ENCODE measurements at regions not wholly inside any gene's neighbourhood (a gene's known extent, or its start where the extent isn't known, plus 50 kb on each side); places are given as distances from the start of the nearest gene placed in this dataset.

- no peak for TF ChIP-seq POLR2A (IDR thresholded peaks at IDR 0.05)
- no peak for TF ChIP-seq CTCF (IDR thresholded peaks at IDR 0.05)
Observed at GRCh38 chr21:20254964-20255363, 743.2 kb upstream of the NCAM2 start.

Data from heart left ventricle (tissue), 13 donors.